ENCODE measurements at regions not wholly inside any gene's neighbourhood (a gene's known extent, or its start where the extent isn't known, plus 50 kb on each side); places are given as distances from the start of the nearest gene placed in this dataset.

DNA sequence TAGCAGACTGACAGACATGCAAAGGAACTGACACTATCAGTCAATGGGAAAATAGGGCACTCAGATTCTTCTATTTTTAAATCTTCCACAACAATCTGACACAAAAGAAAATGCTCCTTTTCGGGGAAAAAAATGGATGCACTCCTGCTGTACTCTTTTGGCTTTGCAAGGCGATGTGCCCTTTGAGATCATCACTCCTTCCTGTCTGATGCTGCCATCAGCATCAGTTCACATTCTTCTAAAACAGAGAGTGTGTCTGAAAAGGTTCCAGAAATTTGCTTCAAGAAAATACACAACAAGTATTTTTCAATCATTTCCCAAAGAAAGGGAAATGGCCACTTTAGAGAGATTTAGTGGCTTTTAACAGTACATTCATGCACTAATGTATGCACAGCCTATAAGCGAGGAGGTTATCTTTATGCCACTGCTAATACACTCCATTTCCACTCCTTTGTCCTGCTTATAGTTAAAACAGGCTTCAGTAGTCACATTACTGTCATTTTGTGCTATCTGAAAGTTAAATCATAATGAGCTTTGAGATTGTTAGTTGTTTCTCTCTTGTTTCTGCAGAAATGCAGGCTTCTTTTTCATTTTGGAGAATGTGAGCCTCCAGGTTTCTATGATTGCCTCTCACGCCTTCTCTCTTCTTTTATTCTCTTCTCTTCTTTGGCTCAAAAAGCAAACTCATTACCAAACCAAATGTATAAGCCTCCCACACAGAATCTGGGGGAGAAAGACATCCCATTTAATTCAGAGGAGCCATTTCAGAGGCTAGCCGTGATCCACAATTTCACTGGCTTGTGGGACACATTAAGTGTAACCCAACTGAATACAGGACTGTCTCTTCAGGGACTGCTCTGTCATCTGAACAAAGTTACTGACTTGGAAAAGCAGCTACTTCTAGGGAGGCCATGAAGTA, 110.9 kb upstream of the CCDC196 start:
- H3K4me1 ChIP-seq (ENCODE audit: low read depth, poor library complexity, severe bottlenecking) = no peaks in the 10 kb centered on the region
- no peaks in the 10 kb centered on the region for H3K27me3 ChIP-seq (ENCODE audit: insufficient read depth, low read depth)
- H3K36me3 ChIP-seq (ENCODE audit: insufficient read depth) = no peaks in the 10 kb centered on the region
- no peak overlapping the region for H2AFZ ChIP-seq (ENCODE audit: low read depth)
- no peak overlapping the region for H3K4me2 ChIP-seq
- no peak overlapping the region for H3K4me3 ChIP-seq (IDR thresholded peaks at IDR 0.05; ENCODE audit: insufficient read depth, low read depth, low read length)
- no peaks in the 10 kb centered on the region for H4K20me1 ChIP-seq (ENCODE audit: insufficient read depth)
- H3K27ac ChIP-seq = no peak overlapping the region
- TF ChIP-seq, protein P1, sequence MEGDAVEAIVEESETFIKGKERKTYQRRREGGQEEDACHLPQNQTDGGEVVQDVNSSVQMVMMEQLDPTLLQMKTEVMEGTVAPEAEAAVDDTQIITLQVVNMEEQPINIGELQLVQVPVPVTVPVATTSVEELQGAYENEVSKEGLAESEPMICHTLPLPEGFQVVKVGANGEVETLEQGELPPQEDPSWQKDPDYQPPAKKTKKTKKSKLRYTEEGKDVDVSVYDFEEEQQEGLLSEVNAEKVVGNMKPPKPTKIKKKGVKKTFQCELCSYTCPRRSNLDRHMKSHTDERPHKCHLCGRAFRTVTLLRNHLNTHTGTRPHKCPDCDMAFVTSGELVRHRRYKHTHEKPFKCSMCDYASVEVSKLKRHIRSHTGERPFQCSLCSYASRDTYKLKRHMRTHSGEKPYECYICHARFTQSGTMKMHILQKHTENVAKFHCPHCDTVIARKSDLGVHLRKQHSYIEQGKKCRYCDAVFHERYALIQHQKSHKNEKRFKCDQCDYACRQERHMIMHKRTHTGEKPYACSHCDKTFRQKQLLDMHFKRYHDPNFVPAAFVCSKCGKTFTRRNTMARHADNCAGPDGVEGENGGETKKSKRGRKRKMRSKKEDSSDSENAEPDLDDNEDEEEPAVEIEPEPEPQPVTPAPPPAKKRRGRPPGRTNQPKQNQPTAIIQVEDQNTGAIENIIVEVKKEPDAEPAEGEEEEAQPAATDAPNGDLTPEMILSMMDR (conservative IDR thresholded peaks at IDR 0.05; ENCODE audit: low read depth, low read length) = no peak
- H3K79me2 ChIP-seq (ENCODE audit: insufficient read depth, low read depth) = no peaks in the 10 kb centered on the region
- no peak overlapping the region for H3K9ac ChIP-seq

DNA sequence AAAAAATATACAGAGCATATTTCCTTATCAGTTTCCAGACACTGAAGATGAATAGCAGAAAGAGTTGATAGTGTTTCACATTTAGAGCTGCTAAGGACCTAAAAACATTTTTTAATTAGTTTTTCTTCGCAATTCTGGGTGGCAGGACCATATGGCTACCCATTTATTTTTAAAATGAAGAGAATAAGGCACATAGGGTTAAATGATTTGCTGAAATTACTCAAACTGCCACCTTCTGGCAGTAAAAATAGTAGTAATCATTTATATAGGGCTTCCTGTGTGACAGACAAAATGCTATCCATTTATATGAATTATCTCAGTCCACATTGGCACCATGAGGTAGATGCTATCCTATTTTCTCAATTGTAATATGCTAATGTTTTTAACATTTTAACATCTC, 108.6 kb upstream of the CCDC196 start:
- Histone ChIP-seq H3K79me2 (ENCODE audit: insufficient read depth, low read depth) (no peaks in the 10 kb centered on the region), H3K36me3 (ENCODE audit: insufficient read depth) (no peaks in the 10 kb centered on the region)

DNA sequence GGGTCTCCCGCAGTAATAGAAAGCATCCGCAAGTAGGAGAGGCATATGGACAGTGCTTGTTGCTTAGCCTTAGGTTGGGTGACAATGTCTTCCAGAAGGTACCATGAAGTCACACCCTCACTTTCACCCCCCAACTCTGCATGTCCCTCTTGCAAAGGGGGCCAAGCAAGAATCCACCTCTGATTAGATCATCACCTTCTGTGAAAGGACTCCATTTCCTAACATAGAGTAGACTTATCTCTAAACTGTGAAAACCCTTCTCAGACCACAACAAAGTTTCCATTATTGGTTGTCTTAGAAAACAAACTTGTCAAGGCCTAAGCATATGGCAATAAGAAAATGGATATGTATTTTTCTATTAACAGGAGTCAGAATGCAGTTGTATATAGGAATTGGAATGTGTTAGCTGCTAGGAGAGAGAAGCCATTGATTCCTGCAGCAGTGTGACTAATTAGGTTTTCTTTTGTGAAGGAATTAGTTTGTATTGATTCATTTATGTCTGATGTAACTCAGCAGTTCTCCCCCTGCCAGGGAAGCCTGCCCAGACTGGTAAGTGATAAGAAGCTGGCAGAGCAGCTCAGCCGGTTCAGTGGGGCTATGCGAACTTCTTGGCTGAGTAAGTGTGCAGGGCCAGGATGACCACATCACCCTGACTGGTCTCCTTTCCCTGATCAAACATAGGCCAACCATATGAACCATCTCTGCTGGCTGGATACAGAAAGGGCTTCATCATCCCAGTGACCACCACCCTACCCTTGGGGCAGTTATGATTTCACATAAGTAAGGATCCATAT, 107.3 kb upstream of the CCDC196 start:
- H3K4me2 ChIP-seq = no peak overlapping the region
- H3K4me1 ChIP-seq (ENCODE audit: low read depth, poor library complexity, severe bottlenecking) = no peaks in the 10 kb centered on the region
- no peak overlapping the region for H3K4me3 ChIP-seq (IDR thresholded peaks at IDR 0.05; ENCODE audit: insufficient read depth, low read depth, low read length)

More for the DNA sequence above, 108.6 kb upstream of the CCDC196 start:
- H3K27me3 ChIP-seq (ENCODE audit: insufficient read depth, low read depth) = no peaks in the 10 kb centered on the region
- TF ChIP-seq, protein P1 (conservative IDR thresholded peaks at IDR 0.05; ENCODE audit: low read depth, low read length) = no peak
- H3K4me1 ChIP-seq (ENCODE audit: low read depth, poor library complexity, severe bottlenecking) = no peaks in the 10 kb centered on the region
- no peak overlapping the region for H2AFZ ChIP-seq (ENCODE audit: low read depth)
- H4K20me1 ChIP-seq (ENCODE audit: insufficient read depth) = no peaks in the 10 kb centered on the region
- no peak overlapping the region for H3K4me2 ChIP-seq
- H3K9ac ChIP-seq = no peak overlapping the region
- no peak overlapping the region for H3K27ac ChIP-seq
- no peak overlapping the region for H3K4me3 ChIP-seq (IDR thresholded peaks at IDR 0.05; ENCODE audit: insufficient read depth, low read depth, low read length)

DNA sequence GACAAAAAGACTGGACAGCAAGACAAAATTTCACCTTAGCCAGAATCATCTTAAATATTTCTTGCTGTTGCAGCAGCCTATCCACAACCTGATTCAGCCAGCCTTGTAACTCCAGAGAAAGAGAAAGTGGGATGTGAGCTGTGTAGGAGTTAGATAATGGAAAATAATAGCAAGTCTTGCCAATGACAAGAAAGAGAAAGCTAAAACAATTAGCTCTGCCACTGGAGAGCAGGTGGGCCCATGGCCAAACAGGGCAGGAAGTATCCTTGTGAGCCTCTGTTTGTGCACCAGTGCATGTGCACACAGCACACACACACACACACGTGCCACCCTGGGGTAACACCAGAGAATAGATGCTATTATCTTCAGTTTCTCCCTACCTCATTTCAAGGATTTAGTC, 106.0 kb upstream of the CCDC196 start:
- Histone ChIP-seq H3K9ac (no peak overlapping the region), H3K4me3 (IDR thresholded peaks at IDR 0.05; ENCODE audit: insufficient read depth, low read depth, low read length) (no peak overlapping the region), H3K4me1 (ENCODE audit: low read depth, poor library complexity, severe bottlenecking) (no peaks in the 10 kb centered on the region), H3K79me2 (ENCODE audit: insufficient read depth, low read depth) (no peaks in the 10 kb centered on the region), H3K4me2 (no peak overlapping the region), H4K20me1 (ENCODE audit: insufficient read depth) (no peaks in the 10 kb centered on the region), H3K27ac (no peak overlapping the region), H2AFZ (ENCODE audit: low read depth) (no peak overlapping the region), H3K36me3 (ENCODE audit: insufficient read depth) (no peaks in the 10 kb centered on the region), H3K27me3 (ENCODE audit: insufficient read depth, low read depth) (no peaks in the 10 kb centered on the region)
- TF ChIP-seq, protein P1 (conservative IDR thresholded peaks at IDR 0.05; ENCODE audit: low read depth, low read length) = no peak

More for the DNA sequence above, 107.3 kb upstream of the CCDC196 start:
- Histone ChIP-seq H3K36me3 (ENCODE audit: insufficient read depth) (no peaks in the 10 kb centered on the region), H3K79me2 (ENCODE audit: insufficient read depth, low read depth) (no peaks in the 10 kb centered on the region), H2AFZ (ENCODE audit: low read depth) (no peak overlapping the region), H4K20me1 (ENCODE audit: insufficient read depth) (no peaks in the 10 kb centered on the region), H3K27ac (no peak overlapping the region), H3K9ac (no peak overlapping the region), H3K27me3 (ENCODE audit: insufficient read depth, low read depth) (no peaks in the 10 kb centered on the region)
- TF ChIP-seq, protein P1 (conservative IDR thresholded peaks at IDR 0.05; ENCODE audit: low read depth, low read length) = no peak

Data from KMS-11 (cell line).